GM23338 (cell line): ENCODE measurements at regions not wholly inside any gene's neighbourhood (a gene's known extent, or its start where the extent isn't known, plus 50 kb on each side); places are given as distances from the start of the nearest gene placed in this dataset.

Experiments used
- ATAC-seq: fragments of 200-7000 bp; cut with Tn5 transposase; 3 replicates; pipeline ENCODE4 v1.9.1; 2020
- DNase-seq: peaks from one replicate; pipeline ENCODE4 v3.0.0-alpha.2; 2015; ENCODE audit warnings: low spot score
- H2AFZ ChIP-seq: fragments of 200-600 bp; sonication (generic); 2 replicates; pipeline ENCODE4 v1.8.0; 2016; ENCODE audit warnings: antibody characterized with exemption, mild to moderate bottlenecking, moderate library complexity
- H3F3A ChIP-seq: fragments of 200-600 bp; sonication (generic); replicated peaks from 2 replicates; pipeline ENCODE4 v1.8.0; 2017; ENCODE audit warnings: antibody characterized with exemption, mixed run types, low read depth
- H3K27ac ChIP-seq: fragments of 200-600 bp; sonication (generic); 2 replicates; pipeline ENCODE4 v1.6.1; 2016; ENCODE audit warnings: low read depth
- H3K27me3 ChIP-seq: fragments of 200-600 bp; sonication (generic); 2 replicates; pipeline ENCODE4 v1.8.0; 2016; ENCODE audit warnings: mild to moderate bottlenecking, mixed run types, moderate library complexity; ENCODE audit not compliant: insufficient read depth
- H3K36me3 ChIP-seq: fragments of 200-600 bp; sonication (generic); 2 replicates; pipeline ENCODE4 v1.8.0; 2016; ENCODE audit warnings: mild to moderate bottlenecking; ENCODE audit not compliant: insufficient read depth
- H3K4me1 ChIP-seq: fragments of 200-600 bp; sonication (generic); 2 replicates; pipeline ENCODE4 v1.8.0; 2016; ENCODE audit warnings: mild to moderate bottlenecking, moderate library complexity; ENCODE audit not compliant: insufficient read depth
- H3K4me2 ChIP-seq: fragments of 200-600 bp; sonication (generic); 2 replicates; pipeline ENCODE4 v1.7.1; 2017; ENCODE audit warnings: mixed run types
- H3K4me3 ChIP-seq: fragments of 200-600 bp; sonication (generic); 2 replicates; pipeline ENCODE4 v1.6.1; 2016; ENCODE audit warnings: mixed run types
- H3K79me2 ChIP-seq: fragments of 200-600 bp; sonication (generic); replicated peaks from 2 replicates; pipeline ENCODE4 v1.8.0; 2017; ENCODE audit warnings: mild to moderate bottlenecking; ENCODE audit not compliant: insufficient read depth
- H3K9me2 ChIP-seq: fragments of 200-600 bp; sonication (generic); 2 replicates; pipeline ENCODE4 v1.8.0; 2017; ENCODE audit not compliant: insufficient read depth
- H4K20me1 ChIP-seq: fragments of 200-600 bp; sonication (generic); replicated peaks from 2 replicates; pipeline ENCODE4 v1.8.0; 2017; ENCODE audit warnings: mild to moderate bottlenecking; ENCODE audit not compliant: insufficient read depth
- H3K27ac Mint-ChIP-seq: 2 replicates; pipeline ENCODE4 v1.8.0; 2020; ENCODE audit warnings: inconsistent platforms, mild to moderate bottlenecking, moderate library complexity, mixed read lengths
- H3K27me3 Mint-ChIP-seq: 3 replicates; pipeline ENCODE4 v1.8.0; 2022; ENCODE audit warnings: low read depth, mild to moderate bottlenecking, moderate library complexity, mixed read lengths, inconsistent platforms; ENCODE audit not compliant: insufficient read depth, poor library complexity
- H3K36me3 Mint-ChIP-seq: 3 replicates; pipeline ENCODE4 v1.8.0; 2021; ENCODE audit warnings: low read depth, mild to moderate bottlenecking, inconsistent platforms, moderate library complexity, mixed read lengths
- H3K4me1 Mint-ChIP-seq: 3 replicates; pipeline ENCODE4 v1.8.0; 2020; ENCODE audit warnings: mild to moderate bottlenecking, inconsistent platforms, mixed read lengths
- H3K4me3 Mint-ChIP-seq: 3 replicates; pipeline ENCODE4 v1.8.0; 2021; ENCODE audit warnings: moderate library complexity, mild to moderate bottlenecking, inconsistent platforms, mixed read lengths
- H3K9me3 Mint-ChIP-seq: 3 replicates; pipeline ENCODE4 v1.8.0; 2020; ENCODE audit warnings: moderate library complexity, mild to moderate bottlenecking, inconsistent platforms, mixed read lengths
- CREB1 ChIP-seq: fragments of 250-450 bp; sonication (Bioruptor Pico); IDR thresholded peaks from 2 replicates; pipeline ENCODE4 v1.5.0; 2020; ENCODE audit warnings: low read depth, mild to moderate bottlenecking, moderate library complexity
- CTCF ChIP-seq, 2 experiments: fragments of 200-600 bp in 1 of 2; sonication (generic) in 1 of 2; conservative IDR thresholded peaks; 2 replicates each; pipeline versions ENCODE4 v1.5.1 to v1.6.1; 2016 to 2017; ENCODE audit warnings: antibody characterized with exemption in 2 of 2, low read depth in 2 of 2, mild to moderate bottlenecking in 2 of 2, moderate library complexity in 1 of 2
- ETS1 ChIP-seq: IDR thresholded peaks from 2 replicates; pipeline ENCODE4 v1.6.1; 2016; ENCODE audit warnings: antibody characterized with exemption
- EZH2 ChIP-seq: fragments of 200-600 bp; sonication (generic); IDR thresholded peaks from one replicate; pipeline ENCODE4 v1.8.0; 2017; ENCODE audit warnings: antibody characterized with exemption, mild to moderate bottlenecking, low read depth; ENCODE audit not compliant: unreplicated experiment
- EZH2phosphoT487 ChIP-seq: fragments of 200-600 bp; sonication (generic); IDR thresholded peaks from one replicate; pipeline ENCODE4 v1.8.1; 2018; ENCODE audit warnings: antibody characterized with exemption; ENCODE audit not compliant: unreplicated experiment
- JUNB ChIP-seq: IDR thresholded peaks from one replicate; pipeline ENCODE4 v1.6.1; 2016; ENCODE audit warnings: antibody characterized with exemption; ENCODE audit not compliant: unreplicated experiment
- NANOG ChIP-seq: IDR thresholded peaks from 2 replicates; pipeline ENCODE4 v1.6.1; 2016; ENCODE audit warnings: antibody characterized with exemption, borderline replicate concordance
- POLR2AphosphoS5 ChIP-seq: IDR thresholded peaks from 2 replicates; pipeline ENCODE4 v1.6.1; 2016; ENCODE audit warnings: antibody characterized with exemption, low read depth
- REST ChIP-seq: IDR thresholded peaks from one replicate; pipeline ENCODE4 v1.6.1; 2018; ENCODE audit warnings: antibody characterized with exemption; ENCODE audit not compliant: unreplicated experiment
- STAT1 ChIP-seq: IDR thresholded peaks from one replicate; pipeline ENCODE4 v1.6.1; 2016; ENCODE audit warnings: antibody characterized with exemption; ENCODE audit not compliant: unreplicated experiment
- ZNF114 ChIP-seq: fragments of 250-450 bp; sonication (Bioruptor Pico); IDR thresholded peaks from 2 replicates; pipeline ENCODE4 v1.5.0; 2020; ENCODE audit warnings: mild to moderate bottlenecking, moderate library complexity
- ZNF331 ChIP-seq: fragments of 250-450 bp; sonication (Bioruptor Pico); IDR thresholded peaks from 2 replicates; pipeline ENCODE4 v1.5.0; 2020; ENCODE audit warnings: low read depth, mild to moderate bottlenecking, moderate library complexity
- ZNF462 ChIP-seq: fragments of 250-450 bp; sonication (Bioruptor Pico); IDR thresholded peaks from 2 replicates; pipeline ENCODE4 v1.5.0; 2020; ENCODE audit warnings: mild to moderate bottlenecking, moderate library complexity

GRCh38 chr9:86521977-86522376, 167.8 kb upstream of the TUT7 start:
- H3K27me3 ChIP-seq, result no peaks in the 10 kb centered on the region
- no peak for DNase-seq
- H3K9me2 ChIP-seq, result no peaks in the 10 kb centered on the region; the same call in 1 of the 2 replicates
- TF ChIP-seq EZH2 (no peak), EZH2phosphoT487 (no peak), REST (no peak), ETS1 (no peak), NANOG (no peak), ZNF114 (CRISPR knock-in tag) (no peak), ZNF462 (CRISPR knock-in tag) (no peak), JUNB (no peak), ZNF331 (CRISPR knock-in tag) (no peak), POLR2AphosphoS5 (no peak), CREB1 (no peak), CTCF (conservative IDR thresholded peaks at IDR 0.05; ENCODE audit: low read depth in 2 of 2) (no peak), STAT1 (no peak)
- H3K27me3 Mint-ChIP-seq, result peaks cover 3% of the 10 kb centered on the region
- H3K27ac Mint-ChIP-seq, result no peak overlapping the region
- ATAC-seq, result no peak
- H3K27ac ChIP-seq, result no peak overlapping the region
- H3K79me2 ChIP-seq, result no peaks in the 10 kb centered on the region
- H3K4me3 Mint-ChIP-seq, result no peak overlapping the region
- H3F3A ChIP-seq, result no peaks in the 10 kb centered on the region
- no peak overlapping the region for H3K4me2 ChIP-seq
- H3K9me3 Mint-ChIP-seq, result no peaks in the 10 kb centered on the region
- no peaks in the 10 kb centered on the region for H3K36me3 ChIP-seq
- no peaks in the 10 kb centered on the region for H3K4me1 Mint-ChIP-seq
- no peaks in the 10 kb centered on the region for H4K20me1 ChIP-seq
- no peak overlapping the region for H3K4me3 ChIP-seq
- no peaks in the 10 kb centered on the region for H3K36me3 Mint-ChIP-seq
- H3K4me1 ChIP-seq, result no peaks in the 10 kb centered on the region
- H2AFZ ChIP-seq, result peak overlapping the region; percentile 11; the same call in 1 of the 2 replicates
